ENCODE measurements at regions not wholly inside any gene's neighbourhood (a gene's known extent, or its start where the extent isn't known, plus 50 kb on each side); places are given as distances from the start of the nearest gene placed in this dataset.

DNA sequence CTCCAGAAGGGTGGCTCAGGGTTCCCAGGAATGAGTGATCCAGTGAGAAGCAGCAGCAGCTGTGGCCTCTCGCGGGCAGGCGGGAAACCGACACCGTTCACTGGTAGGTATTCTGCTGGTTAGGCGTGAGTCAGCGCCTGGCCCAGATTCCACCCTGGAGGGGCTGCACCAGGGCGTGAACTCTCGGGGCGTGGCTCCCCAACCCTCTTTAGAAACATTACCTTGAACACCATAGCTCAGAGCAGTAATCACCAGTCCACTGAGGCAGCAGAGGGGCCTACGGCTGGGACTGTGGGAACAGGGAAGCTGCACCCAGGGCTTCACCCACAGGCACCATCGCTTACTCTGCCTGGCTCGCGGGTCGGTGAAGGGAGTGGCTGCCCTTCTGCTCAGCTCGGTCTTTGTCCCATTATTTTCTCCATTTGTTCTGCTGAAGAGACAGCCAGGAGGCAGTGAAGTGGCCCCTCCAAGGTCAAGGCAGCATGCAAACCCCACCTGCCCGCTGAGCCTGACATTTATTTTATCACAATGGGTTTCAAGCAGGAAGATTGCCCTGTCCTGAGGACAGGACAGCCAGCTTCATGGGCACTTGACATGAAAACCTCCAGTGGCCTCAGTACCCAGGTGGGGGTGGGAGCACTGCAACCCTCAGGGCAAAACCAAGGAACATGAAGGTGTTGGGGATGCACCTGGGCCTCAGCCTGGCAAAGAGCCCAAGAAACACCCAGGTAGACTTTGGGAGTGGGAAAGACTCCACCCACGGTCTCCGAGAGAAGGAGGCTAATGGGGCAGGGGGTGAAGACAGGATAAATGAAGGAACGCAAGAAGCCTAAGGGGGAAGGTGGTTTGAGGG lies 51.0 kb upstream of the CD93 start:
- no peak for DNase-seq (ENCODE audit: low read depth)

DNA sequence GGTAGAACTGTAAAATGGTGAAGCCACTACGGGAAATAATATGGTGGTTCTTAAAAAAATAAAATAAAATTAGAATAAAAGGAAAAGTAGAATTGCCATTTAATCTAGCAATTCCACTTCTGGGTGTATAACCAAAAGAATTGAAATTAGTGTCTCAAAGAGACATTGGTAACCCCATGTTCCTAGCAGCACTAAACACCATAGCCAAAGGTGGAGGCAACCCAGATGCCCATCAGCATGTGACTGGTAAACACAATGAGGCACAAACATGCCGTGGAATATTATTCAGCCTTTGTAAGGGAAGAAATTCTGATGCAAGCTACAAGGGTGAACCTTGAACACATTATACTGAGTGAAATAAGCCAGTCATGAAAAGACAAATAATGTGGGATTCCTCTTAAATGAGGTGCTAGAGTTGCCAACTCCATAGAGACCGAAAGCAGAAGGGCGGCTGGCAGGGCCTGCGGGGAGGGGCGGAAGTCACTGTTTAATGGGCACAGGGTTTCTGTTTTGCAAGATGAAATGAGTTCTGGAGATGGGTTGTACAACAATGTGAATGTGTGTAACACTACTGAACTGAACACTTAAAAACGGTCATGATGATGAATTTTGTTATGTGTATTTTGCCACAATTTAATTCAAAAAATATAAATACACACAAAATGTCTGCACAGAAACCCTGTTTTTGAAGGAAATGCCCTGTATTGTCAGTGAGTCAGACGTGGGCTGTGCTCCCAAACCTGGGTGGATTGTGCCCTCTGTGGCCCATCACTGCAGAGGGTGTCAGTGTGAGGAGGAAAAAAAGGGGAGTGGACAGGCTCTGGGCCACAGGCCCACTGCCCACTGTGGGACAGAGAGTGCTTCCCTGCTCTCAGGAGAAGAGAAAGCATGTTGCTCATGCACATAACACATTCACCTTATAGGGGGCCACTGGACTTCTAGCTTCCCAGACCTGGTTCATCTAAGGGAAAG lies 49.6 kb upstream of the CD93 start:
- no peak for DNase-seq (ENCODE audit: low read depth)

Measured in fibroblast of the conjunctiva (primary cell).